H1 (cell line): ENCODE measurements at regions not wholly inside any gene's neighbourhood (a gene's known extent, or its start where the extent isn't known, plus 50 kb on each side); places are given as distances from the start of the nearest gene placed in this dataset.

Source experiments
- CTCF ChIA-PET: fragments of 300-600 bp; sonication (Branson Sonifier 250); formaldehyde crosslinking; loops from one replicate; lab custom pipeline; 2021; ENCODE audit not compliant: partially characterized antibody; lab: Charles Lee
- POLR2A ChIA-PET: fragments of 300-600 bp; sonication (Branson Sonifier 250); formaldehyde crosslinking; loops from one replicate; lab custom pipeline; 2021; ENCODE audit warnings: inconsistent platforms; ENCODE audit not compliant: partially characterized antibody; lab: Charles Lee
- DNase-seq, 2 experiments: peaks; one replicate each; pipeline versions ENCODE4 v3.0.0 to v3.0.0-alpha.2; 2010 to 2022; ENCODE audit warnings: low spot score in 2 of 2, low read depth in 1 of 2, mixed read lengths in 1 of 2
- FAIRE-seq: peaks from 2 replicates; lab custom pipeline; 2011; peaks lifted over from hg19 to GRCh38; lab: Jason Lieb, UNC
- H2AFZ ChIP-seq: 2 replicates; pipeline ENCODE4 v1.8.1; 2012; ENCODE audit warnings: low read length, inconsistent platforms
- H2AK5ac ChIP-seq: 2 replicates; pipeline ENCODE4 v1.6.1; 2013; ENCODE audit warnings: low read depth, low read length
- H2BK120ac ChIP-seq: replicated peaks from 2 replicates; pipeline ENCODE3; 2013; ENCODE audit warnings: low read depth, low read length, inconsistent platforms
- H2BK12ac ChIP-seq: 2 replicates; pipeline ENCODE4 v1.6.1; 2013; ENCODE audit warnings: low read depth, low read length
- H2BK15ac ChIP-seq: 2 replicates; pipeline ENCODE4 v1.6.1; 2013; ENCODE audit warnings: low read length
- H2BK20ac ChIP-seq: 2 replicates; pipeline ENCODE4 v1.6.1; 2013; ENCODE audit warnings: low read length
- H2BK5ac ChIP-seq: 2 replicates; pipeline ENCODE4 v1.6.1; 2013; ENCODE audit warnings: low read depth, low read length
- H3K14ac ChIP-seq: 2 replicates; pipeline ENCODE4 v1.6.1; 2013; ENCODE audit warnings: inconsistent platforms; ENCODE audit not compliant: insufficient read length
- H3K18ac ChIP-seq: 2 replicates; pipeline ENCODE4 v1.6.1; 2013; ENCODE audit warnings: low read length; ENCODE audit errors: extremely low read depth
- H3K23ac ChIP-seq: 2 replicates; pipeline ENCODE4 v1.6.1; 2013; ENCODE audit warnings: inconsistent platforms; ENCODE audit not compliant: insufficient read length
- H3K23me2 ChIP-seq: 2 replicates; pipeline ENCODE4 v1.6.1; 2013; ENCODE audit warnings: low read depth, low read length
- H3K27ac ChIP-seq: 2 replicates; pipeline ENCODE4 v1.6.1; 2011; ENCODE audit warnings: low read depth, low read length, inconsistent platforms
- H3K27me3 ChIP-seq, 4 experiments: replicated peaks in 1 of 4; 1 replicate in 1 of 4; 2 replicates in 3 of 4; pipeline versions ENCODE4 v1.6.1 to v1.8.1; 2011 to 2013; ENCODE audit warnings: low read length in 3 of 4, mild to moderate bottlenecking in 3 of 4, inconsistent platforms in 2 of 4, mixed read lengths in 2 of 4, moderate library complexity in 1 of 4; ENCODE audit not compliant: control insufficient read depth in 3 of 4, insufficient read depth in 3 of 4; ENCODE audit errors: extremely low read depth in 1 of 4
- H3K36me3 ChIP-seq, 4 experiments: 2 replicates each; pipeline versions ENCODE4 v1.6.1 to v1.8.1; 2011 to 2013; ENCODE audit warnings: mild to moderate bottlenecking in 4 of 4, low read length in 3 of 4, moderate library complexity in 2 of 4, control low read depth in 1 of 4, inconsistent platforms in 1 of 4; ENCODE audit not compliant: insufficient read depth in 4 of 4, control insufficient read depth in 2 of 4
- H3K4ac ChIP-seq: replicated peaks from 2 replicates; pipeline ENCODE3; 2013; ENCODE audit warnings: low read length, low read depth, mixed read lengths, inconsistent platforms; ENCODE audit not compliant: insufficient read length
- H3K4me1 ChIP-seq, 4 experiments: replicated peaks in 1 of 4; 1 replicate in 1 of 4; 2 replicates in 3 of 4; pipeline versions ENCODE4 v1.6.1 to v1.8.1; 2011 to 2013; ENCODE audit warnings: low read length in 3 of 4, inconsistent platforms in 2 of 4, mixed read lengths in 1 of 4; ENCODE audit not compliant: insufficient read depth in 4 of 4, control insufficient read depth in 3 of 4
- H3K4me2 ChIP-seq, 2 experiments: 2 replicates each; pipeline versions ENCODE4 v1.6.1 to v1.8.1; 2011 to 2013; ENCODE audit warnings: low read depth in 2 of 2, low read length in 2 of 2, control low read depth in 1 of 2, inconsistent platforms in 1 of 2, mild to moderate bottlenecking in 1 of 2; ENCODE audit not compliant: insufficient read depth in 1 of 2
- H3K4me3 ChIP-seq, 4 experiments: fragments of 200-600, 300-600 bp in 1 of 4; sonication (generic), shearing (Covaris generic), sonication (Bioruptor Twin) in 1 of 4; 2 replicates each; pipeline versions ENCODE4 v1.5.1 to v1.8.1; 2011 to 2016; ENCODE audit warnings: low read length in 4 of 4, low read depth in 3 of 4, control low read depth in 2 of 4, inconsistent platforms in 2 of 4, mild to moderate bottlenecking in 2 of 4, mixed read lengths in 1 of 4, moderate library complexity in 1 of 4; ENCODE audit not compliant: insufficient read depth in 2 of 4; ENCODE audit errors: extremely low read depth in 1 of 4
- H3K56ac ChIP-seq: replicated peaks from 2 replicates; pipeline ENCODE3; 2013; ENCODE audit warnings: low read depth, mild to moderate bottlenecking, mixed read lengths, low read length, inconsistent platforms; ENCODE audit not compliant: insufficient read length
- H3K79me1 ChIP-seq: 2 replicates; pipeline ENCODE4 v1.6.1; 2013; ENCODE audit warnings: low read depth, low read length, control low read depth
- H3K79me2 ChIP-seq, 2 experiments: 2 replicates each; pipeline versions ENCODE4 v1.6.1 to v1.8.1; 2012 to 2013; ENCODE audit warnings: low read length in 2 of 2, mild to moderate bottlenecking in 2 of 2, inconsistent platforms in 1 of 2; ENCODE audit not compliant: insufficient read depth in 2 of 2, control insufficient read depth in 1 of 2
- H3K9ac ChIP-seq, 4 experiments: replicated peaks in 1 of 4; 1 replicate in 1 of 4; 2 replicates in 3 of 4; pipeline versions ENCODE4 v1.6.1 to v1.8.1; 2011 to 2013; ENCODE audit warnings: low read depth in 3 of 4, low read length in 3 of 4, control low read depth in 2 of 4, mild to moderate bottlenecking in 2 of 4, moderate library complexity in 2 of 4, inconsistent platforms in 1 of 4; ENCODE audit errors: extremely low read depth in 1 of 4
- H3K9me3 ChIP-seq, 2 experiments: 2 replicates each; pipeline versions ENCODE4 v1.6.1 to v1.8.1; 2012 to 2013; ENCODE audit warnings: mild to moderate bottlenecking in 2 of 2, moderate library complexity in 2 of 2, control low read depth in 1 of 2, inconsistent platforms in 1 of 2, low read depth in 1 of 2, low read length in 1 of 2, mixed read lengths in 1 of 2; ENCODE audit not compliant: insufficient read depth in 2 of 2
- H4K20me1 ChIP-seq, 2 experiments: replicated peaks in 1 of 2; 2 replicates each; pipeline versions ENCODE3 to v1.8.1; 2011 to 2013; ENCODE audit warnings: inconsistent platforms in 2 of 2, low read length in 2 of 2, mild to moderate bottlenecking in 1 of 2; ENCODE audit not compliant: insufficient read depth in 2 of 2, control insufficient read depth in 1 of 2
- H4K5ac ChIP-seq: 2 replicates; pipeline ENCODE4 v1.6.1; 2013; ENCODE audit warnings: low read length, low read depth, mixed read lengths, inconsistent platforms; ENCODE audit not compliant: insufficient read length
- H4K8ac ChIP-seq: 2 replicates; pipeline ENCODE4 v1.8.0; 2013; ENCODE audit warnings: mild to moderate bottlenecking, moderate library complexity, low read length, inconsistent platforms; ENCODE audit not compliant: insufficient read depth; ENCODE audit errors: extremely low read depth
- H4K91ac ChIP-seq: replicated peaks from 2 replicates; pipeline ENCODE3; 2013; ENCODE audit warnings: low read length, mixed read lengths, inconsistent platforms; ENCODE audit not compliant: insufficient read length
- BACH1 ChIP-seq: IDR thresholded peaks from 2 replicates; pipeline ENCODE4 v1.6.1; 2012; ENCODE audit warnings: low read length, improper control_type of control experiment
- CHD1 ChIP-seq: IDR thresholded peaks from 2 replicates; pipeline ENCODE4 v1.6.1; 2012; ENCODE audit warnings: low read depth, low read length, improper control_type of control experiment
- CREB1 ChIP-seq: IDR thresholded peaks from 2 replicates; pipeline ENCODE4 v1.6.1; 2012; ENCODE audit warnings: inconsistent platforms
- EP300 ChIP-seq, 2 experiments: IDR thresholded peaks; 1 replicate in 1 of 2; 2 replicates in 1 of 2; pipeline ENCODE4 v1.6.1; 2011 to 2012; ENCODE audit warnings: low read depth in 2 of 2, low read length in 2 of 2, mild to moderate bottlenecking in 2 of 2, borderline replicate concordance in 1 of 2, inconsistent platforms in 1 of 2, moderate library complexity in 1 of 2
- FOSL1 ChIP-seq: IDR thresholded peaks from 2 replicates; pipeline ENCODE4 v1.6.1; 2011; ENCODE audit warnings: mild to moderate bottlenecking, low read depth, low read length, moderate library complexity; ENCODE audit not compliant: insufficient read depth
- GTF2F1 ChIP-seq: IDR thresholded peaks from 2 replicates; pipeline ENCODE4 v1.6.1; 2012; ENCODE audit warnings: low read depth, low read length, improper control_type of control experiment, borderline replicate concordance
- KDM4A ChIP-seq: IDR thresholded peaks from one replicate; pipeline ENCODE4 v1.7.1; 2012; ENCODE audit warnings: low read depth, mild to moderate bottlenecking, moderate library complexity, low read length, inconsistent platforms; ENCODE audit not compliant: severe bottlenecking
- MAFK ChIP-seq: IDR thresholded peaks from 2 replicates; pipeline ENCODE4 v1.6.1; 2012; ENCODE audit warnings: low read depth, mild to moderate bottlenecking, improper control_type of control experiment, low read length
- PHF8 ChIP-seq: fragments of 200-600 bp; sonication (generic); conservative IDR thresholded peaks from 2 replicates; pipeline ENCODE4 v1.7.1; 2012; ENCODE audit warnings: low read depth, mild to moderate bottlenecking, inconsistent platforms, low read length, moderate library complexity
- SRF ChIP-seq: IDR thresholded peaks from 2 replicates; pipeline ENCODE4 v1.6.1; 2011; ENCODE audit warnings: mild to moderate bottlenecking, low read depth, low read length, moderate library complexity
- TAF7 ChIP-seq: optimal IDR thresholded peaks from 2 replicates; pipeline ENCODE3; 2011; ENCODE audit warnings: low read depth, mild to moderate bottlenecking, inconsistent platforms, low read length, moderate library complexity, borderline replicate concordance
- ZNF274 ChIP-seq: IDR thresholded peaks from 2 replicates; pipeline ENCODE4 v1.7.0; 2012; ENCODE audit warnings: low read length, borderline replicate concordance; ENCODE audit errors: extremely low read depth
- WGBS, 2 experiments: shearing (Covaris generic) in 1 of 2; methylation state at CpG; one replicate each; pipeline versions ENCODE4 v1.1.6 to v1.1.7; 2013 to 2015; ENCODE audit warnings: low lambda C conversion rate in 2 of 2, mixed read lengths in 2 of 2, inconsistent platforms in 1 of 2, low coverage in 1 of 2, missing lambda C conversion rate in 1 of 2; ENCODE audit not compliant: insufficient replicate concordance in 2 of 2, insufficient coverage in 1 of 2, insufficient read length in 1 of 2; ENCODE audit errors: extremely low coverage in 1 of 2, missing lambda C conversion rate in 1 of 2; 5-methylcytosine and 5-hydroxymethylcytosine counted together

- no peak overlapping the region for H3K4me2 ChIP-seq
- no peaks in the 10 kb centered on the region for H4K20me1 ChIP-seq
- no peak overlapping the region for H3K23ac ChIP-seq
- no peak overlapping the region for H2AK5ac ChIP-seq
- no peaks in the 10 kb centered on the region for H3K9me3 ChIP-seq
- FAIRE-seq: no peak
- no peak overlapping the region for H2BK120ac ChIP-seq
- no peak overlapping the region for H2BK15ac ChIP-seq
- H3K4me1 ChIP-seq: no peaks in the 10 kb centered on the region
- 94% methylated on average over 6 of the region's 6 CpGs; no CpG with 5 or more reads in 1 of the 2 experiments for WGBS, 2 experiments
- TF ChIP-seq CHD1 (no peak), EP300 (IDR thresholded peaks at IDR 0.05; ENCODE audit: borderline replicate concordance in 1 of 2, low read depth in 2 of 2, low read length in 2 of 2) (no peak), GTF2F1 (no peak), FOSL1 (no peak), MAFK (no peak), TAF7 (no peak), CREB1 (no peak), BACH1 (no peak), ZNF274 (no peak), PHF8 (no peak), KDM4A (no peak), SRF (no peak)
- POLR2A ChIA-PET: no interaction called here
- H3K36me3 ChIP-seq: no peaks in the 10 kb centered on the region
- no peak for DNase-seq
- CTCF ChIA-PET: interaction anchor here (1.3 to 2.0 kb wide), 3 partner anchors 31 to 76 kb away, joined by 3 to 5 read pairs (median 3); no protein-coding TSS in a partner anchor
- no peak overlapping the region for H3K9ac ChIP-seq
- no peak overlapping the region for H3K4me3 ChIP-seq
- H3K56ac ChIP-seq: no peak overlapping the region
- no peak overlapping the region for H4K91ac ChIP-seq
- H2BK5ac ChIP-seq: no peak overlapping the region
- no peaks in the 10 kb centered on the region for H3K27me3 ChIP-seq
- H2AFZ ChIP-seq: no peak overlapping the region
- H4K5ac ChIP-seq: no peak overlapping the region
- no peaks in the 10 kb centered on the region for H3K23me2 ChIP-seq
- H4K8ac ChIP-seq: no peak overlapping the region
- H3K18ac ChIP-seq: no peak overlapping the region
- no peak overlapping the region for H3K27ac ChIP-seq
- H3K79me1 ChIP-seq: no peaks in the 10 kb centered on the region
- H2BK12ac ChIP-seq: no peak overlapping the region
- H3K79me2 ChIP-seq: no peaks in the 10 kb centered on the region
- no peak overlapping the region for H2BK20ac ChIP-seq
- H3K14ac ChIP-seq: no peak overlapping the region
- no peak overlapping the region for H3K4ac ChIP-seq
Observed at GRCh38 chr10:63052083-63052482, 81.0 kb upstream of the NRBF2 start.
